A673 (cell line): ENCODE measurements at regions not wholly inside any gene's neighbourhood (a gene's known extent, or its start where the extent isn't known, plus 50 kb on each side); places are given as distances from the start of the nearest gene placed in this dataset.

Source experiments
- BruUV-seq: library from RNA; stranded (reverse); fragments of 400-500 nt; replicated peaks from 2 replicates; lab custom pipeline; 2021; lab: Mats Ljungman, UMichigan
- CTCF ChIA-PET: fragments of 300-600 bp; sonication (Branson Sonifier 250); formaldehyde crosslinking; loops from one replicate; lab custom pipeline; 2022; ENCODE audit warnings: antibody characterized with exemption; lab: Charles Lee
- POLR2A ChIA-PET: fragments of 300-600 bp; sonication (Branson Sonifier 250); formaldehyde crosslinking; loops from one replicate; lab custom pipeline; 2022; ENCODE audit warnings: antibody characterized with exemption; ENCODE audit not compliant: low non-redundant PET; lab: Charles Lee
- DNase-seq: peaks from one replicate; pipeline ENCODE4 v3.0.0-alpha.2; 2015; ENCODE audit warnings: low spot score
- H3K27ac ChIP-seq: fragments of 200-600 bp; sonication (generic); 2 replicates; pipeline ENCODE4 v1.5.1; 2016; ENCODE audit warnings: mixed run types, low read depth, mild to moderate bottlenecking, mixed read lengths, antibody characterized with exemption, low read length; ENCODE audit not compliant: poor library complexity, severe bottlenecking
- H3K27me3 ChIP-seq: fragments of 200-600 bp; sonication (generic); replicated peaks from 2 replicates; pipeline ENCODE4 v1.6.1; 2017; ENCODE audit warnings: mixed run types, low read depth, mild to moderate bottlenecking, mixed read lengths, antibody characterized with exemption, low read length; ENCODE audit not compliant: insufficient read depth, poor library complexity
- H3K36me3 ChIP-seq: fragments of 200-600 bp; sonication (generic); 2 replicates; pipeline ENCODE4 v1.6.1; 2016; ENCODE audit warnings: mixed run types, mild to moderate bottlenecking, mixed read lengths, antibody characterized with exemption, low read length; ENCODE audit not compliant: insufficient read depth, poor library complexity, severe bottlenecking
- H3K4me1 ChIP-seq: fragments of 200-600 bp; sonication (generic); 2 replicates; pipeline ENCODE4 v1.6.1; 2017; ENCODE audit warnings: mixed run types, mild to moderate bottlenecking, mixed read lengths, antibody characterized with exemption, low read length; ENCODE audit not compliant: insufficient read depth, poor library complexity, severe bottlenecking
- H3K4me3 ChIP-seq: fragments of 200-600 bp; sonication (generic); 2 replicates; pipeline ENCODE4 v1.5.1; 2016; ENCODE audit warnings: low read depth, mixed run types, mild to moderate bottlenecking, mixed read lengths, low read length; ENCODE audit not compliant: poor library complexity, severe bottlenecking
- H3K9me3 ChIP-seq: fragments of 200-600 bp; sonication (generic); 2 replicates; pipeline ENCODE4 v1.6.1; 2016; ENCODE audit warnings: mixed run types, low read depth, mild to moderate bottlenecking, mixed read lengths, antibody characterized with exemption, low read length; ENCODE audit not compliant: poor library complexity, severe bottlenecking
- EZH2 ChIP-seq: fragments of 200-600 bp; sonication (generic); IDR thresholded peaks from 2 replicates; pipeline ENCODE4 v1.6.1; 2017; ENCODE audit warnings: borderline replicate concordance, low read depth, mild to moderate bottlenecking, mixed read lengths, antibody characterized with exemption, low read length; ENCODE audit not compliant: poor library complexity, severe bottlenecking
- intact Hi-C: fragments of 100-400 bp; cut with micrococcal nuclease; formaldehyde crosslinking; loops from one replicate; pipeline ENCODE4 v1.10.0; 2022; ENCODE audit not compliant: unreplicated experiment
- TF ChIP-seq, protein P1 (sequence below): fragments of 300-800, 200-600 bp; sonication (generic); conservative IDR thresholded peaks from 2 replicates; pipeline ENCODE4 v1.5.1; 2017; ENCODE audit warnings: low read depth, mild to moderate bottlenecking, antibody characterized with exemption, low read length, moderate library complexity, mixed read lengths

DNA sequence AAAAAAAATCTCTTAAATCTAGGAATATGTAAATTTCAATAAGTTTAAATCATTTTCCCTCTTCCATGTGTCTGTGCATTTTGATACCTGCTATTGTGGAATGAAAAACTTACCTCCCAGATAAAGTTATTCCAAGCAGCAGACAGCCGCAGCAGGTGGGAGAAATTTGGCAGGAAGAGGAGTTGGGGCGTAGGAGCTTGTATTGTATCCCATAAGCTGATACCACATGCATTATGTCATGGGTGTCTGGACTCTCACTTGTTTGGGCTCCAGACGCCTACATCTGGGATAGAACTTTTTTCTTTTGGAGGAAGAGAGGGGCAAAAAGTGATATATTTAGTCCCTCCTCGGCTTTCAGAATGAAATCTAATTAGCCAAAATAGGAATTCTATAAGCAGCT, 59.3 kb upstream of the TCF4 start:
- POLR2A ChIA-PET, result no interaction called here
- TF ChIP-seq, protein P1, sequence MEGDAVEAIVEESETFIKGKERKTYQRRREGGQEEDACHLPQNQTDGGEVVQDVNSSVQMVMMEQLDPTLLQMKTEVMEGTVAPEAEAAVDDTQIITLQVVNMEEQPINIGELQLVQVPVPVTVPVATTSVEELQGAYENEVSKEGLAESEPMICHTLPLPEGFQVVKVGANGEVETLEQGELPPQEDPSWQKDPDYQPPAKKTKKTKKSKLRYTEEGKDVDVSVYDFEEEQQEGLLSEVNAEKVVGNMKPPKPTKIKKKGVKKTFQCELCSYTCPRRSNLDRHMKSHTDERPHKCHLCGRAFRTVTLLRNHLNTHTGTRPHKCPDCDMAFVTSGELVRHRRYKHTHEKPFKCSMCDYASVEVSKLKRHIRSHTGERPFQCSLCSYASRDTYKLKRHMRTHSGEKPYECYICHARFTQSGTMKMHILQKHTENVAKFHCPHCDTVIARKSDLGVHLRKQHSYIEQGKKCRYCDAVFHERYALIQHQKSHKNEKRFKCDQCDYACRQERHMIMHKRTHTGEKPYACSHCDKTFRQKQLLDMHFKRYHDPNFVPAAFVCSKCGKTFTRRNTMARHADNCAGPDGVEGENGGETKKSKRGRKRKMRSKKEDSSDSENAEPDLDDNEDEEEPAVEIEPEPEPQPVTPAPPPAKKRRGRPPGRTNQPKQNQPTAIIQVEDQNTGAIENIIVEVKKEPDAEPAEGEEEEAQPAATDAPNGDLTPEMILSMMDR, result no peak
- TF ChIP-seq EZH2, result no peak
- Histone ChIP-seq H3K27me3 (no peaks in the 10 kb centered on the region), H3K36me3 (no peaks in the 10 kb centered on the region), H3K4me3 (no peak overlapping the region), H3K9me3 (no peaks in the 10 kb centered on the region), H3K4me1 (no peaks in the 10 kb centered on the region), H3K27ac (no peak overlapping the region)
- intact Hi-C loops, result no loop called here
- CTCF ChIA-PET, result no interaction called here
- BruUV-seq, result no TSS peak
- peak; percentile 11 for DNase-seq

DNA sequence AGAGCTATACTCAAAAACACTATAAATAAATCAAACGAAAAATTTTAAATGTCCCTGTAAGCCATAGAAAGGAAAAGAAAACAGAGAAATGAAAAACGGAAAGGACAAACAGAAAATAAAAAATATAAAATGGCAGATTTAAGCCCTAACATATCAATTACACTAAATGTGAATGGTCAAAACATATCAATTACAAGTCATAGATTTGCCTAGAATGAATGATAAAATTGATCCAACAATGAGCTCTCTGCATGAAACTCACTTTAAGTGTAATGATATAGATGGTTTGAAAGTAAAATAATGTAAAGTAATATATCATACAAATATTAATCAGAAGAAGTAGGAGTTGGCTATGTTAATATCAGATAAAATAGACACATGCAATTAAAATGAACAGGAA, 54.2 kb upstream of the TCF4 start:
- no TSS peak for BruUV-seq
- Histone ChIP-seq H3K27ac (no peak overlapping the region), H3K36me3 (no peaks in the 10 kb centered on the region), H3K4me1 (no peaks in the 10 kb centered on the region), H3K27me3 (no peaks in the 10 kb centered on the region), H3K4me3 (no peak overlapping the region), H3K9me3 (peaks cover 3% of the 10 kb centered on the region)
- intact Hi-C loops, result no loop called here
- ChIA-PET CTCF (no interaction called here), POLR2A (no interaction called here)
- DNase-seq, result no peak
- no peak for TF ChIP-seq EZH2
- TF ChIP-seq, protein P1, result no peak

DNA sequence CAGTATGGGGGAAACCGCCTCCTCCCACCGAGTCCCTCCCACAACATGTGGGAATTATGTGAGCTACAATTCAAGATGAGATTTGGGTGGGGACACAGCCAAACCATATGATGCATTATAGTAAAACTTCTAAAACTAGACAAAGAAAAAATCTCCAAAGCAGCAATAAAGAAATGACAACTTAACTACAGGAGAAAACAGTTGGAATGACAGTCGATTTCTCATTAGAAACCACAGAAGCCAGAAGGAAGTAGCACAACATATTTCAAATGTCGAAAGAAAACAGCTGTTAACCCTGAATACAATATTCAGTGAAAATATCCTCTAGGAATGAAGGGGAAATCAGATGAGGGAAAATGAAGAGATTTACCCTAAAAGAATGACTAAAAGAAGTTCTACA, 53.5 kb upstream of the TCF4 start:
- Histone ChIP-seq H3K4me3 (no peak overlapping the region), H3K4me1 (no peaks in the 10 kb centered on the region), H3K36me3 (no peaks in the 10 kb centered on the region), H3K27ac (no peak overlapping the region), H3K27me3 (no peaks in the 10 kb centered on the region), H3K9me3 (peaks cover 3% of the 10 kb centered on the region)
- no TSS peak for BruUV-seq
- intact Hi-C loops, result no loop called here
- CTCF ChIA-PET, result no interaction called here
- TF ChIP-seq EZH2, result no peak
- TF ChIP-seq, protein P1, result no peak
- POLR2A ChIA-PET, result no interaction called here
- no peak for DNase-seq
